Endothelial cell of umbilical vein (primary cell): ENCODE measurements at regions not wholly inside any gene's neighbourhood (a gene's known extent, or its start where the extent isn't known, plus 50 kb on each side); places are given as distances from the start of the nearest gene placed in this dataset.
"Not testable (repeated sequence)": the region's sequence is repeated elsewhere in the genome, so short reads cannot be mapped to it uniquely, and the experiment has no call there.

ENCODE experiments used
- BruUV-seq: library from RNA; stranded (reverse); fragments of 400-500 nt; replicated peaks from 2 replicates; lab custom pipeline; 2021; lab: Mats Ljungman, UMichigan
- CTCF ChIA-PET: fragments of 300-600, 350-600 bp; sonication (Branson Sonifier 250); formaldehyde crosslinking; loops from one replicate; lab custom pipeline; 2021; ENCODE audit warnings: antibody characterized with exemption, inconsistent platforms; lab: Charles Lee
- POLR2A ChIA-PET: fragments of 300-600, 350-600 bp; sonication (Branson Sonifier 250); formaldehyde crosslinking; loops from one replicate; lab custom pipeline; 2021; ENCODE audit warnings: antibody characterized with exemption, inconsistent platforms; lab: Charles Lee
- DNase-seq: peaks from one replicate; pipeline ENCODE4 v3.0.0-alpha.2; 2011; ENCODE audit warnings: low read depth, low spot score
- FAIRE-seq: peaks from 2 replicates; lab custom pipeline; 2011; peaks lifted over from hg19 to GRCh38; lab: Jason Lieb, UNC
- H2AFZ ChIP-seq: 2 replicates; pipeline ENCODE4 v1.6.0; 2012; ENCODE audit warnings: low read depth, low read length, control low read depth, inconsistent platforms
- H3K27ac ChIP-seq: 2 replicates; pipeline ENCODE4 v1.5.1; 2011; ENCODE audit warnings: low read depth, mild to moderate bottlenecking, control low read depth, low read length, moderate library complexity; ENCODE audit not compliant: insufficient read depth
- H3K27me3 ChIP-seq, 2 experiments: 2 replicates each; pipeline versions ENCODE4 v1.6.0 to v1.6.1; 2011; ENCODE audit warnings: low read length in 2 of 2, mixed read lengths in 1 of 2; ENCODE audit not compliant: control insufficient read depth in 2 of 2, insufficient read depth in 2 of 2
- H3K36me3 ChIP-seq, 2 experiments: 2 replicates in 1 of 2; 3 replicates in 1 of 2; pipeline ENCODE4 v1.5.1; 2011; ENCODE audit warnings: low read length in 2 of 2, mild to moderate bottlenecking in 1 of 2, moderate library complexity in 1 of 2; ENCODE audit not compliant: control insufficient read depth in 2 of 2, insufficient read depth in 2 of 2; ENCODE audit errors: extremely low read depth in 1 of 2
- H3K4me1 ChIP-seq: 3 replicates; pipeline ENCODE4 v1.5.1; 2011; ENCODE audit warnings: mild to moderate bottlenecking, low read length; ENCODE audit not compliant: control insufficient read depth, insufficient read depth; ENCODE audit errors: extremely low read depth
- H3K4me2 ChIP-seq: 2 replicates; pipeline ENCODE4 v1.6.1; 2011; ENCODE audit warnings: low read length, control low read depth, mixed read lengths; ENCODE audit not compliant: insufficient read depth
- H3K4me3 ChIP-seq, 3 experiments: fragments of 200-600 bp in 1 of 3; sonication (generic), shearing (Covaris generic) in 1 of 3; replicated peaks in 1 of 3; 2 replicates each; pipeline ENCODE4 v1.5.1; 2011 to 2016; ENCODE audit warnings: control low read depth in 3 of 3, low read length in 3 of 3, mild to moderate bottlenecking in 2 of 3, inconsistent platforms in 1 of 3, low read depth in 1 of 3, moderate library complexity in 1 of 3; ENCODE audit not compliant: insufficient read depth in 1 of 3
- H3K79me2 ChIP-seq: 2 replicates; pipeline ENCODE4 v1.6.0; 2012; ENCODE audit warnings: low read length, inconsistent platforms; ENCODE audit not compliant: control insufficient read depth, insufficient read depth
- H3K9ac ChIP-seq: replicated peaks from 2 replicates; pipeline ENCODE3; 2011; ENCODE audit warnings: low read length, control low read depth; ENCODE audit not compliant: insufficient read depth; ENCODE audit errors: extremely low read depth
- H3K9me1 ChIP-seq: replicated peaks from 3 replicates; pipeline ENCODE4 v1.6.0; 2011; ENCODE audit warnings: mild to moderate bottlenecking, low read length; ENCODE audit not compliant: control insufficient read depth, insufficient read depth; ENCODE audit errors: extremely low read depth
- H3K9me3 ChIP-seq: replicated peaks from 2 replicates; pipeline ENCODE4 v1.5.1; 2012; ENCODE audit warnings: low read length, inconsistent platforms; ENCODE audit not compliant: control insufficient read depth, insufficient read depth
- H4K20me1 ChIP-seq: replicated peaks from 2 replicates; pipeline ENCODE3; 2011; ENCODE audit warnings: mild to moderate bottlenecking, low read length; ENCODE audit not compliant: control insufficient read depth, insufficient read depth; ENCODE audit errors: extremely low read depth
- EZH2 ChIP-seq: IDR thresholded peaks from 2 replicates; pipeline ENCODE4 v1.6.1; 2012; ENCODE audit warnings: borderline replicate concordance, low read depth, mild to moderate bottlenecking, moderate library complexity, low read length, inconsistent platforms; ENCODE audit not compliant: severe bottlenecking
- FOS ChIP-seq: IDR thresholded peaks from 2 replicates; pipeline ENCODE4 v1.6.1; 2011; ENCODE audit warnings: mild to moderate bottlenecking, low read length, moderate library complexity, borderline replicate concordance; ENCODE audit not compliant: insufficient read depth
- JUN ChIP-seq: IDR thresholded peaks from 2 replicates; pipeline ENCODE4 v1.6.1; 2011; ENCODE audit warnings: borderline replicate concordance, low read depth; ENCODE audit not compliant: insufficient read length, insufficient read depth
- MYC ChIP-seq: IDR thresholded peaks from one replicate; pipeline ENCODE4 v1.6.1; 2011; ENCODE audit warnings: mild to moderate bottlenecking, low read depth, low read length
- POLR2A ChIP-seq: IDR thresholded peaks from 2 replicates; pipeline ENCODE4 v1.6.1; 2012; ENCODE audit warnings: low read depth, mild to moderate bottlenecking, control low read depth, low read length
- POLR2AphosphoS5 ChIP-seq: IDR thresholded peaks from 2 replicates; pipeline ENCODE4 v1.6.1; 2012; ENCODE audit warnings: low read depth, mild to moderate bottlenecking, control low read depth, low read length, moderate library complexity; ENCODE audit not compliant: insufficient read depth
- dilution Hi-C: fragments of 300-500 bp; cut with MboI; formaldehyde crosslinking; loops from one replicate; pipeline ENCODE4 v1.15.0; 2019; ENCODE audit warnings: low sequenced_read_pairs; ENCODE audit not compliant: extremely low pct_ligation_motif_present
- intact Hi-C: fragments of 100-400 bp; cut with micrococcal nuclease; formaldehyde crosslinking; loops from one replicate; pipeline ENCODE4 v1.10.0; 2022
- TF ChIP-seq, protein P1 (sequence below): IDR thresholded peaks from 2 replicates; pipeline ENCODE4 v1.6.1; 2011; ENCODE audit not compliant: insufficient read depth, insufficient read length
- TF ChIP-seq, protein P2 (sequence below), 2 donors: IDR thresholded peaks; 1 replicate in 1 of 2; 2 replicates in 1 of 2; pipeline ENCODE4 v1.5.1; 2011; ENCODE audit warnings: low read length in 2 of 2, mild to moderate bottlenecking in 2 of 2, moderate library complexity in 2 of 2, control low read depth in 1 of 2, inconsistent platforms in 1 of 2, low read depth in 1 of 2; ENCODE audit not compliant: insufficient read depth in 1 of 2; ENCODE audit errors: extremely low read depth in 1 of 2

GRCh38 chr10:56095506-56096225 is 265.4 kb downstream of the ZWINT start:
- H3K36me3 ChIP-seq: no peaks in the 10 kb centered on the region
- no peak overlapping the region for H3K4me3 ChIP-seq
- CTCF ChIA-PET: no interaction called here
- intact Hi-C loops (no loop called here), dilution Hi-C loops (no loop called here)
- FAIRE-seq (no peak), DNase-seq (no peak)
- H3K79me2 ChIP-seq: no peaks in the 10 kb centered on the region
- H3K4me2 ChIP-seq: no peak overlapping the region
- no peaks in the 10 kb centered on the region for H3K4me1 ChIP-seq
- no peaks in the 10 kb centered on the region for H3K9me1 ChIP-seq
- H4K20me1 ChIP-seq: no peaks in the 10 kb centered on the region
- H3K27ac ChIP-seq: no peak overlapping the region
- no peak overlapping the region for H3K9ac ChIP-seq
- H3K9me3 ChIP-seq: peaks cover 2% of the 10 kb centered on the region
- TF ChIP-seq FOS (no peak), EZH2 (no peak), POLR2AphosphoS5 (no peak), JUN (no peak), POLR2A (no peak), MYC (no peak)
- TF ChIP-seq, protein P1, sequence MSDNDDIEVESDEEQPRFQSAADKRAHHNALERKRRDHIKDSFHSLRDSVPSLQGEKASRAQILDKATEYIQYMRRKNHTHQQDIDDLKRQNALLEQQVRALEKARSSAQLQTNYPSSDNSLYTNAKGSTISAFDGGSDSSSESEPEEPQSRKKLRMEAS: no peak
- TF ChIP-seq, protein P2, sequence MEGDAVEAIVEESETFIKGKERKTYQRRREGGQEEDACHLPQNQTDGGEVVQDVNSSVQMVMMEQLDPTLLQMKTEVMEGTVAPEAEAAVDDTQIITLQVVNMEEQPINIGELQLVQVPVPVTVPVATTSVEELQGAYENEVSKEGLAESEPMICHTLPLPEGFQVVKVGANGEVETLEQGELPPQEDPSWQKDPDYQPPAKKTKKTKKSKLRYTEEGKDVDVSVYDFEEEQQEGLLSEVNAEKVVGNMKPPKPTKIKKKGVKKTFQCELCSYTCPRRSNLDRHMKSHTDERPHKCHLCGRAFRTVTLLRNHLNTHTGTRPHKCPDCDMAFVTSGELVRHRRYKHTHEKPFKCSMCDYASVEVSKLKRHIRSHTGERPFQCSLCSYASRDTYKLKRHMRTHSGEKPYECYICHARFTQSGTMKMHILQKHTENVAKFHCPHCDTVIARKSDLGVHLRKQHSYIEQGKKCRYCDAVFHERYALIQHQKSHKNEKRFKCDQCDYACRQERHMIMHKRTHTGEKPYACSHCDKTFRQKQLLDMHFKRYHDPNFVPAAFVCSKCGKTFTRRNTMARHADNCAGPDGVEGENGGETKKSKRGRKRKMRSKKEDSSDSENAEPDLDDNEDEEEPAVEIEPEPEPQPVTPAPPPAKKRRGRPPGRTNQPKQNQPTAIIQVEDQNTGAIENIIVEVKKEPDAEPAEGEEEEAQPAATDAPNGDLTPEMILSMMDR (IDR thresholded peaks at IDR 0.05; ENCODE audit: extremely low read depth in 1 of 2, insufficient read depth in 1 of 2, low read depth in 1 of 2, low read length in 2 of 2): no peak
- POLR2A ChIA-PET: no interaction called here
- H3K27me3 ChIP-seq: no peaks in the 10 kb centered on the region
- no peak overlapping the region for H2AFZ ChIP-seq
- BruUV-seq: no TSS peak

GRCh38 chr10:56093645-56094044 is 267.4 kb downstream of the ZWINT start:
- dilution Hi-C loops, H3K4me3 ChIP-seq, DNase-seq, CTCF ChIA-PET, BruUV-seq, H3K27ac ChIP-seq, H3K4me2 ChIP-seq, FAIRE-seq, H3K4me1 ChIP-seq, intact Hi-C loops, H3K9ac ChIP-seq, H3K9me3 ChIP-seq, H2AFZ ChIP-seq, H3K27me3 ChIP-seq, H3K36me3 ChIP-seq, H3K9me1 ChIP-seq, H3K79me2 ChIP-seq, POLR2A ChIA-PET, H4K20me1 ChIP-seq: not testable (repeated sequence)
